T-helper 2 cell treated with Interferon-gamma antibody and Interleukin-4, amounts not matched to agents 100 ng/mL and 5 ng/mL, for 36 hours (primary cell): ENCODE measurements at regions not wholly inside any gene's neighbourhood (a gene's known extent, or its start where the extent isn't known, plus 50 kb on each side); places are given as distances from the start of the nearest gene placed in this dataset.

Source experiments
- intact Hi-C: fragments of 100-400 bp; cut with micrococcal nuclease; formaldehyde crosslinking; loops from one replicate; pipeline ENCODE4 v1.15.1; 2023

- intact Hi-C loops = no loop called here
These were observed 380.6 kb downstream of the BRD1 start for GRCh38 chr22:49446759-49447710.

GRCh38 chr22:49446145-49446758 is 381.4 kb downstream of the BRD1 start:
- intact Hi-C loops = no loop called here

GRCh38 chr22:49444781-49445180 is 382.9 kb downstream of the BRD1 start:
- intact Hi-C loops = no loop called here

GRCh38 chr22:49440931-49441330 is 386.7 kb downstream of the BRD1 start:
- intact Hi-C loops = no loop called here

GRCh38 chr22:49439373-49439772 is 388.3 kb downstream of the BRD1 start:
- intact Hi-C loops = no loop called here

- intact Hi-C loops = no loop called here
These were observed 389.7 kb downstream of the BRD1 start for GRCh38 chr22:49437956-49438355.

GRCh38 chr22:49437356-49437755 is 390.3 kb downstream of the BRD1 start:
- intact Hi-C loops = no loop called here

GRCh38 chr22:49436056-49436455 is 391.6 kb downstream of the BRD1 start:
- intact Hi-C loops = no loop called here

- intact Hi-C loops = no loop called here
These were observed 392.1 kb downstream of the BRD1 start for GRCh38 chr22:49435596-49435995.

- intact Hi-C loops = no loop called here
These were observed 393.7 kb downstream of the BRD1 start for GRCh38 chr22:49433717-49434611.

- intact Hi-C loops = no loop called here
These were observed 394.7 kb downstream of the BRD1 start for GRCh38 chr22:49432897-49433443.

- intact Hi-C loops = no loop called here
These were observed 395.3 kb downstream of the BRD1 start for GRCh38 chr22:49432211-49432896.

GRCh38 chr22:49431551-49431950 is 396.1 kb downstream of the BRD1 start:
- intact Hi-C loops = no loop called here

- intact Hi-C loops = no loop called here
These were observed 398.6 kb downstream of the BRD1 start for GRCh38 chr22:49429066-49429465.

GRCh38 chr22:49427941-49428340 is 399.7 kb downstream of the BRD1 start:
- intact Hi-C loops = no loop called here

- intact Hi-C loops = no loop called here
These were observed 400.3 kb downstream of the BRD1 start for GRCh38 chr22:49427341-49427740.

- intact Hi-C loops = no loop called here
These were observed 400.9 kb downstream of the BRD1 start for GRCh38 chr22:49426618-49427266.

- intact Hi-C loops = no loop called here
These were observed 401.6 kb downstream of the BRD1 start for GRCh38 chr22:49426098-49426497.

- intact Hi-C loops = no loop called here
These were observed 402.3 kb downstream of the BRD1 start for GRCh38 chr22:49425356-49425755.

GRCh38 chr22:49424893-49425270 is 402.8 kb downstream of the BRD1 start:
- intact Hi-C loops = no loop called here
